Astrocyte (in vitro differentiated cells and primary cell): ENCODE measurements at regions not wholly inside any gene's neighbourhood (a gene's known extent, or its start where the extent isn't known, plus 50 kb on each side); places are given as distances from the start of the nearest gene placed in this dataset.

Experiments
- DNase-seq: peaks from one replicate; pipeline ENCODE4 v3.0.0-alpha.2; 2010; ENCODE audit warnings: low read depth
- FAIRE-seq: peaks from 2 replicates; lab custom pipeline; 2011; peaks lifted over from hg19 to GRCh38; lab: Jason Lieb, UNC
- H2AFZ ChIP-seq: 2 replicates; pipeline ENCODE4 v1.6.0; 2012; ENCODE audit warnings: low read depth, low read length, inconsistent platforms
- H3K27ac ChIP-seq: 2 replicates; pipeline ENCODE4 v1.5.1; 2011; ENCODE audit warnings: low read depth, low read length, inconsistent platforms
- H3K27me3 ChIP-seq: 2 replicates; pipeline ENCODE4 v1.6.0; 2011; ENCODE audit warnings: low read length, inconsistent platforms; ENCODE audit not compliant: insufficient read depth
- H3K36me3 ChIP-seq: 2 replicates; pipeline ENCODE4 v1.5.1; 2011; ENCODE audit warnings: low read length, inconsistent platforms; ENCODE audit not compliant: insufficient read depth
- H3K4me1 ChIP-seq: 2 replicates; pipeline ENCODE4 v1.5.1; 2011; ENCODE audit warnings: low read length, inconsistent platforms; ENCODE audit not compliant: insufficient read depth
- H3K4me2 ChIP-seq: 2 replicates; pipeline ENCODE4 v1.6.0; 2012; ENCODE audit warnings: low read length, inconsistent platforms
- H3K4me3 ChIP-seq: 2 replicates; pipeline ENCODE4 v1.5.1; 2011; ENCODE audit warnings: low read depth, mild to moderate bottlenecking, low read length, inconsistent platforms; ENCODE audit not compliant: insufficient read depth
- H3K79me2 ChIP-seq: 2 replicates; pipeline ENCODE4 v1.6.0; 2012; ENCODE audit warnings: mild to moderate bottlenecking, low read length, inconsistent platforms; ENCODE audit not compliant: insufficient read depth
- H3K9ac ChIP-seq: 2 replicates; pipeline ENCODE4 v1.6.0; 2012; ENCODE audit warnings: mild to moderate bottlenecking, low read length, inconsistent platforms
- H3K9me3 ChIP-seq: 2 replicates; pipeline ENCODE4 v1.5.1; 2012; ENCODE audit warnings: low read depth, mild to moderate bottlenecking, low read length, inconsistent platforms; ENCODE audit not compliant: insufficient read depth
- H4K20me1 ChIP-seq: 2 replicates; pipeline ENCODE4 v1.6.0; 2012; ENCODE audit warnings: low read length, inconsistent platforms; ENCODE audit not compliant: insufficient read depth
- H3K27ac Mint-ChIP-seq: one replicate; pipeline ENCODE4 v1.8.0; 2021; ENCODE audit warnings: mild to moderate bottlenecking, mixed read lengths; ENCODE audit not compliant: unreplicated experiment
- H3K27me3 Mint-ChIP-seq: one replicate; pipeline ENCODE4 v1.8.0; 2021; ENCODE audit warnings: low read depth, mixed read lengths; ENCODE audit not compliant: unreplicated experiment
- H3K36me3 Mint-ChIP-seq: one replicate; pipeline ENCODE4 v1.8.0; 2021; ENCODE audit warnings: low read depth, mixed read lengths; ENCODE audit not compliant: unreplicated experiment
- H3K4me1 Mint-ChIP-seq: one replicate; pipeline ENCODE4 v1.8.0; 2021; ENCODE audit warnings: low read depth, mixed read lengths; ENCODE audit not compliant: unreplicated experiment
- H3K4me3 Mint-ChIP-seq: one replicate; pipeline ENCODE4 v1.8.0; 2021; ENCODE audit warnings: mild to moderate bottlenecking, moderate library complexity, mixed read lengths; ENCODE audit not compliant: unreplicated experiment
- H3K9me3 Mint-ChIP-seq: one replicate; pipeline ENCODE4 v1.8.0; 2021; ENCODE audit warnings: mild to moderate bottlenecking, mixed read lengths; ENCODE audit not compliant: unreplicated experiment
- CTCF ChIP-seq: IDR thresholded peaks from 2 replicates; pipeline ENCODE4 v1.5.1; 2011; ENCODE audit warnings: low read depth, mild to moderate bottlenecking, inconsistent platforms, low read length, moderate library complexity; ENCODE audit not compliant: insufficient read depth
- EZH2 ChIP-seq: IDR thresholded peaks from 2 replicates; pipeline ENCODE4 v1.6.1; 2012; ENCODE audit warnings: mild to moderate bottlenecking, low read length, inconsistent platforms; ENCODE audit not compliant: insufficient read depth

- no peaks in the 10 kb centered on the region for H3K36me3 Mint-ChIP-seq
- Histone ChIP-seq H3K9ac (no peak overlapping the region), H3K4me2 (no peak overlapping the region), H3K4me3 (no peak overlapping the region), H4K20me1 (no peaks in the 10 kb centered on the region), H3K4me1 (no peaks in the 10 kb centered on the region), H2AFZ (no peak overlapping the region), H3K9me3 (no peaks in the 10 kb centered on the region), H3K79me2 (no peaks in the 10 kb centered on the region), H3K27me3 (no peaks in the 10 kb centered on the region), H3K27ac (no peak overlapping the region), H3K36me3 (no peaks in the 10 kb centered on the region)
- DNase-seq, result no peak
- no peaks in the 10 kb centered on the region for H3K4me1 Mint-ChIP-seq
- FAIRE-seq, result no peak
- no peak overlapping the region for H3K4me3 Mint-ChIP-seq
- H3K9me3 Mint-ChIP-seq, result peaks cover 11% of the 10 kb centered on the region
- TF ChIP-seq CTCF (no peak), EZH2 (no peak)
- peaks cover 50% of the 10 kb centered on the region for H3K27me3 Mint-ChIP-seq
- no peak overlapping the region for H3K27ac Mint-ChIP-seq
Observed at GRCh38 chr3:13700362-13700761, 151.4 kb downstream of the FBLN2 start.

- H2AFZ ChIP-seq, result no peak overlapping the region
- no peaks in the 10 kb centered on the region for H3K9me3 ChIP-seq
- Mint-ChIP-seq H3K27ac (no peak overlapping the region), H3K36me3 (no peaks in the 10 kb centered on the region), H3K9me3 (peaks cover 8% of the 10 kb centered on the region), H3K4me1 (no peaks in the 10 kb centered on the region), H3K27me3 (peaks cover 59% of the 10 kb centered on the region), H3K4me3 (no peak overlapping the region)
- no peak overlapping the region for H3K9ac ChIP-seq
- H3K4me2 ChIP-seq, result no peak overlapping the region
- H3K4me3 ChIP-seq, result no peak overlapping the region
- no peaks in the 10 kb centered on the region for H3K27me3 ChIP-seq
- TF ChIP-seq EZH2 (no peak), CTCF (no peak)
- no peaks in the 10 kb centered on the region for H4K20me1 ChIP-seq
- no peak for FAIRE-seq
- H3K36me3 ChIP-seq, result no peaks in the 10 kb centered on the region
- DNase-seq, result no peak
- no peaks in the 10 kb centered on the region for H3K4me1 ChIP-seq
- H3K79me2 ChIP-seq, result no peaks in the 10 kb centered on the region
- no peak overlapping the region for H3K27ac ChIP-seq
Observed at GRCh38 chr3:13696699-13697098, 147.8 kb downstream of the FBLN2 start.

- H4K20me1 ChIP-seq, result no peaks in the 10 kb centered on the region
Observed at GRCh38 chr3:13693441-13693840, 144.5 kb downstream of the FBLN2 start.

More at GRCh38 chr3:13693441-13693840, 144.5 kb downstream of the FBLN2 start:
- Histone ChIP-seq H3K79me2 (no peaks in the 10 kb centered on the region), H3K4me1 (no peaks in the 10 kb centered on the region), H3K27ac (no peak overlapping the region), H3K9me3 (no peaks in the 10 kb centered on the region), H2AFZ (no peak overlapping the region), H3K27me3 (peaks cover 7% of the 10 kb centered on the region), H3K36me3 (no peaks in the 10 kb centered on the region), H3K4me2 (no peak overlapping the region), H3K9ac (no peak overlapping the region), H3K4me3 (no peak overlapping the region)
- peaks cover 8% of the 10 kb centered on the region for H3K9me3 Mint-ChIP-seq
- H3K27ac Mint-ChIP-seq, result no peak overlapping the region
- TF ChIP-seq CTCF, result no peak
- no peak for TF ChIP-seq EZH2
- H3K36me3 Mint-ChIP-seq, result no peaks in the 10 kb centered on the region
- FAIRE-seq, result no peak
- H3K4me3 Mint-ChIP-seq, result no peak overlapping the region
- peaks cover 64% of the 10 kb centered on the region for H3K27me3 Mint-ChIP-seq
- no peaks in the 10 kb centered on the region for H3K4me1 Mint-ChIP-seq
- no peak for DNase-seq
